Liver (tissue), 3 donors: ENCODE measurements at regions not wholly inside any gene's neighbourhood (a gene's known extent, or its start where the extent isn't known, plus 50 kb on each side); places are given as distances from the start of the nearest gene placed in this dataset.

ENCODE experiments used
- GABPA ChIP-seq, 2 donors: IDR thresholded peaks in 1 of 2; conservative IDR thresholded peaks in 1 of 2; 2 replicates each; pipeline ENCODE4 v1.6.1; 2016; ENCODE audit warnings: antibody characterized with exemption in 2 of 2, mild to moderate bottlenecking in 1 of 2, moderate library complexity in 1 of 2
- YY1 ChIP-seq: IDR thresholded peaks from 2 replicates; pipeline ENCODE4 v1.6.1; 2016; ENCODE audit warnings: antibody characterized with exemption, mild to moderate bottlenecking
- TF ChIP-seq, protein P1 (sequence below): fragments of 150-350 bp; IDR thresholded peaks from 2 replicates; pipeline ENCODE4 v1.5.1; 2017; ENCODE audit warnings: improper control_type of control experiment, low read depth, low read length; ENCODE audit not compliant: missing input control
- TF ChIP-seq, protein P2 (sequence below): IDR thresholded peaks from 2 replicates; pipeline ENCODE4 v1.6.1; 2016; ENCODE audit warnings: antibody characterized with exemption, mild to moderate bottlenecking
- donor health status: healthy.
- donor health status: healthy.

DNA sequence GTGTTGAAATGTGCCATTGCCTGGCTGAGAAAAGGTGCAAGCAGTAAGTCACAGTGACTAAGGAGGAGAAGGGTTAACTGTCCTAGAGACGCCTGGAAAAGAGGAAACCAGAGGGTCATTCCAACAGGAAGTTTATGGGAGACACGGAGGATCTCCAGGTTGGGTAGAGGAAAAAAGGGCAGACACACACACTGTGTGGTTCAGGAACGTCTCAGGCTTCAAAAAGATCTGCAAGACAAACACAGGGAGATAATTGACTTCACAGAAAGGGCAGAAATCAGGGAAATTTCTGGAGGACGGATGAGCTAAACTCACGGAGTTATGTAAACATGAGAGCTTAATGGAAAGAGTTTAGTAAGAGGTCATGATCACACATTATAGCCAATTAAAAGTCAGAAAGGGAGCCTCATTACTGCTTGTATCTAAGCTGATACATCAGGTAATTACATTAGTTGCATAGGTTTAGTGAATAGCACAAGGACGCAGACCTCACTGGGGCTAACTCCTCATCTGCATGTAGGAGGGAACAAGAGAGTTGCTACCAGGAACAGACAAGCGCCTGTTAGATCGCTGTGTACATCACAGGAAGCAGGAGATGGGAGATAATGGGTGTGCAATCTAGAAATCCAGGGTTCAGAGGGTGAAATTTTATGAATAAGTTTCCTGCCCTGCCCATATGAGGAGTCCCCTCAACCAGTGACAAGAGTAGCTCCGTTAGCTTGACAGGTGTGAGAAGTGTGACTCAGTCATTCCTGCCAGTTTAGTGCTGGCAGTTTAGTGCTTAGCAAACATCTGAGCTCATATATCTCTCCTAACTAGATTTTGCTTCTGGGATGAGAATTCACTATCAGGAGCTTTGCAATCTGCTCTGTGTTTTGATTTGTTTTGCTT lies 96.6 kb upstream of the TNR start:
- TF ChIP-seq, protein P1, sequence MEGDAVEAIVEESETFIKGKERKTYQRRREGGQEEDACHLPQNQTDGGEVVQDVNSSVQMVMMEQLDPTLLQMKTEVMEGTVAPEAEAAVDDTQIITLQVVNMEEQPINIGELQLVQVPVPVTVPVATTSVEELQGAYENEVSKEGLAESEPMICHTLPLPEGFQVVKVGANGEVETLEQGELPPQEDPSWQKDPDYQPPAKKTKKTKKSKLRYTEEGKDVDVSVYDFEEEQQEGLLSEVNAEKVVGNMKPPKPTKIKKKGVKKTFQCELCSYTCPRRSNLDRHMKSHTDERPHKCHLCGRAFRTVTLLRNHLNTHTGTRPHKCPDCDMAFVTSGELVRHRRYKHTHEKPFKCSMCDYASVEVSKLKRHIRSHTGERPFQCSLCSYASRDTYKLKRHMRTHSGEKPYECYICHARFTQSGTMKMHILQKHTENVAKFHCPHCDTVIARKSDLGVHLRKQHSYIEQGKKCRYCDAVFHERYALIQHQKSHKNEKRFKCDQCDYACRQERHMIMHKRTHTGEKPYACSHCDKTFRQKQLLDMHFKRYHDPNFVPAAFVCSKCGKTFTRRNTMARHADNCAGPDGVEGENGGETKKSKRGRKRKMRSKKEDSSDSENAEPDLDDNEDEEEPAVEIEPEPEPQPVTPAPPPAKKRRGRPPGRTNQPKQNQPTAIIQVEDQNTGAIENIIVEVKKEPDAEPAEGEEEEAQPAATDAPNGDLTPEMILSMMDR = no peak
- TF ChIP-seq, protein P2, sequence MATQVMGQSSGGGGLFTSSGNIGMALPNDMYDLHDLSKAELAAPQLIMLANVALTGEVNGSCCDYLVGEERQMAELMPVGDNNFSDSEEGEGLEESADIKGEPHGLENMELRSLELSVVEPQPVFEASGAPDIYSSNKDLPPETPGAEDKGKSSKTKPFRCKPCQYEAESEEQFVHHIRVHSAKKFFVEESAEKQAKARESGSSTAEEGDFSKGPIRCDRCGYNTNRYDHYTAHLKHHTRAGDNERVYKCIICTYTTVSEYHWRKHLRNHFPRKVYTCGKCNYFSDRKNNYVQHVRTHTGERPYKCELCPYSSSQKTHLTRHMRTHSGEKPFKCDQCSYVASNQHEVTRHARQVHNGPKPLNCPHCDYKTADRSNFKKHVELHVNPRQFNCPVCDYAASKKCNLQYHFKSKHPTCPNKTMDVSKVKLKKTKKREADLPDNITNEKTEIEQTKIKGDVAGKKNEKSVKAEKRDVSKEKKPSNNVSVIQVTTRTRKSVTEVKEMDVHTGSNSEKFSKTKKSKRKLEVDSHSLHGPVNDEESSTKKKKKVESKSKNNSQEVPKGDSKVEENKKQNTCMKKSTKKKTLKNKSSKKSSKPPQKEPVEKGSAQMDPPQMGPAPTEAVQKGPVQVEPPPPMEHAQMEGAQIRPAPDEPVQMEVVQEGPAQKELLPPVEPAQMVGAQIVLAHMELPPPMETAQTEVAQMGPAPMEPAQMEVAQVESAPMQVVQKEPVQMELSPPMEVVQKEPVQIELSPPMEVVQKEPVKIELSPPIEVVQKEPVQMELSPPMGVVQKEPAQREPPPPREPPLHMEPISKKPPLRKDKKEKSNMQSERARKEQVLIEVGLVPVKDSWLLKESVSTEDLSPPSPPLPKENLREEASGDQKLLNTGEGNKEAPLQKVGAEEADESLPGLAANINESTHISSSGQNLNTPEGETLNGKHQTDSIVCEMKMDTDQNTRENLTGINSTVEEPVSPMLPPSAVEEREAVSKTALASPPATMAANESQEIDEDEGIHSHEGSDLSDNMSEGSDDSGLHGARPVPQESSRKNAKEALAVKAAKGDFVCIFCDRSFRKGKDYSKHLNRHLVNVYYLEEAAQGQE = no peak
- TF ChIP-seq GABPA (IDR thresholded peaks at IDR 0.05 in 1 of 2, conservative IDR thresholded peaks at IDR 0.05 in 1 of 2) (no peak), YY1 (no peak)
